IPS-15b (cell line): ENCODE measurements at regions not wholly inside any gene's neighbourhood (a gene's known extent, or its start where the extent isn't known, plus 50 kb on each side); places are given as distances from the start of the nearest gene placed in this dataset.

ENCODE experiments used
- H3K27me3 ChIP-seq: one replicate; pipeline ENCODE4 v1.6.1; 2013; ENCODE audit warnings: low read length; ENCODE audit not compliant: control insufficient read depth, insufficient read depth
- H3K36me3 ChIP-seq: one replicate; pipeline ENCODE4 v1.6.1; 2013; ENCODE audit warnings: low read length; ENCODE audit not compliant: control insufficient read depth, insufficient read depth
- H3K4me1 ChIP-seq: one replicate; pipeline ENCODE4 v1.6.1; 2013; ENCODE audit warnings: mild to moderate bottlenecking, low read length; ENCODE audit not compliant: control insufficient read depth, insufficient read depth
- H3K4me3 ChIP-seq: one replicate; pipeline ENCODE4 v1.5.1; 2013; ENCODE audit warnings: low read depth, low read length
- H3K9ac ChIP-seq: one replicate; pipeline ENCODE4 v1.6.1; 2013; ENCODE audit warnings: low read depth, mild to moderate bottlenecking, low read length
- H3K9me3 ChIP-seq: one replicate; pipeline ENCODE4 v1.6.1; 2013; ENCODE audit warnings: mild to moderate bottlenecking, low read length; ENCODE audit not compliant: control insufficient read depth, insufficient read depth

- H3K27me3 ChIP-seq, result no peaks in the 10 kb centered on the region
- no peaks in the 10 kb centered on the region for H3K36me3 ChIP-seq
- no peak overlapping the region for H3K9ac ChIP-seq
- H3K9me3 ChIP-seq, result no peaks in the 10 kb centered on the region
- no peaks in the 10 kb centered on the region for H3K4me1 ChIP-seq
- H3K4me3 ChIP-seq, result no peak overlapping the region
Measured at GRCh38 chr14:97489750-97490149, 692.6 kb downstream of the VRK1 start.

GRCh38 chr14:97490521-97491070, 693.4 kb downstream of the VRK1 start:
- no peaks in the 10 kb centered on the region for H3K36me3 ChIP-seq
- no peaks in the 10 kb centered on the region for H3K27me3 ChIP-seq
- no peaks in the 10 kb centered on the region for H3K9me3 ChIP-seq

GRCh38 chr14:97491697-97492096, 694.5 kb downstream of the VRK1 start:
- no peaks in the 10 kb centered on the region for H3K36me3 ChIP-seq
- H3K4me1 ChIP-seq, result no peaks in the 10 kb centered on the region
- no peak overlapping the region for H3K9ac ChIP-seq
- no peak overlapping the region for H3K4me3 ChIP-seq
- no peaks in the 10 kb centered on the region for H3K27me3 ChIP-seq
- H3K9me3 ChIP-seq, result no peaks in the 10 kb centered on the region

More at GRCh38 chr14:97490521-97491070, 693.4 kb downstream of the VRK1 start:
- Histone ChIP-seq H3K4me3 (no peak overlapping the region), H3K4me1 (no peaks in the 10 kb centered on the region), H3K9ac (no peak overlapping the region)

- Histone ChIP-seq H3K9me3 (no peaks in the 10 kb centered on the region), H3K9ac (no peak overlapping the region), H3K27me3 (no peaks in the 10 kb centered on the region), H3K4me3 (no peak overlapping the region), H3K4me1 (no peaks in the 10 kb centered on the region), H3K36me3 (no peaks in the 10 kb centered on the region)
Measured at GRCh38 chr14:97499790-97500481, 702.8 kb downstream of the VRK1 start.

GRCh38 chr14:97506626-97507025, 709.4 kb downstream of the VRK1 start:
- Histone ChIP-seq H3K36me3 (no peaks in the 10 kb centered on the region), H3K27me3 (no peaks in the 10 kb centered on the region), H3K9me3 (peaks cover 5% of the 10 kb centered on the region), H3K4me1 (no peaks in the 10 kb centered on the region), H3K4me3 (no peak overlapping the region), H3K9ac (no peak overlapping the region)

- H3K9ac ChIP-seq, result no peak overlapping the region
- H3K9me3 ChIP-seq, result no peaks in the 10 kb centered on the region
- H3K4me1 ChIP-seq, result no peaks in the 10 kb centered on the region
- no peak overlapping the region for H3K4me3 ChIP-seq
- H3K27me3 ChIP-seq, result no peaks in the 10 kb centered on the region
- no peaks in the 10 kb centered on the region for H3K36me3 ChIP-seq
Measured at GRCh38 chr14:97513891-97514290, 716.7 kb downstream of the VRK1 start.

DNA sequence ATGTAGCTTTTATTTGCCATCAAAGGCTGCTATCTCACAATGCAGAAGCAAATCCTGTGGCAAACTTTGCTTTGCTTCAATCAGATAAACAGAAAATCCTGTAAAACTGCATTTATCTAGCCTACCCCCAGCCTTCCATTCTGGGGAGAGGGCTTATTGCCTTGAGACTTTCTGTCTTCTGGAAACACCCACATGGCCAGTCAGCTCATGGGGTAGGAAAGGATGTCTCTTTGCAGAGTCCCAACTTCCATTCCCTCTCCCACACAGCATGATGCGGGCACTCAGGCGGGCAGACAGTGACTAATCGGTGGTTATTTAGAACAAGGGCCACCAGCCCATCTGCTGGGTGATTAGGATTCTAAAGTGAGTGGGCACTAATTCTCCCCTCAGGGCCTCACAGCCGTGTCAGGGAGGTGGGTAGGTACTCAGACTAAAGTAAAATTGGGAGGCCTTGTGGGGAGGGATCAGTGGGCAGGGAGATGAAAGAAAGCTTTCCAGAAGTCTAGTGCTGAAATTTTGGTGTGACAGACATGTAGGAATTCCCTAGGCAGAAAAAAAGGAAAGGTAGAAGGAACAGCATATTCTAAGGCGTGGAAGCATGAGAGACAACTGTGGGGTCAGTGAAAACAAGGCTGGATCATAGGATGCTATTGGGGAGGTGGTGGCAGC, 720.5 kb downstream of the VRK1 start:
- Histone ChIP-seq H3K9ac (no peak overlapping the region), H3K4me1 (no peaks in the 10 kb centered on the region), H3K36me3 (no peaks in the 10 kb centered on the region), H3K4me3 (no peak overlapping the region), H3K9me3 (no peaks in the 10 kb centered on the region), H3K27me3 (no peaks in the 10 kb centered on the region)

DNA sequence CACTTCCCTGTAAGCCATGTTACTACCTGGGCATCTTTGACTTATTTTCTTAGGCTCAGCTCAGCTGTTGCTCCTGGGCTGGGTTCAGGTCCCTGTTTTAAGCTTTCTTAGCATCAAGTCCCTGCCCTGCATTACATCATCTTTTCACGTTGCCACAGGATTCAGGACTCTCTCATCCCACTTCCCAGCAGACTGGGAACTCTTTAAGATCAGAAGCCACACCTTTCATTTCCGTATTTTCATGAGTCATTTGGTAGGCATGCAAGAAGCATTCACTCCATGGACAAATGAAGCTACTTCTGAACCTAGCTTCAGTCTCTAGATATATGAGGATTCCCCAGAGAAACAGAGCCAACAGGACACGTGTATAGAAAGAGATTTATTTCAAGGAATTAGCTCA, 726.8 kb downstream of the VRK1 start:
- Histone ChIP-seq H3K36me3 (no peaks in the 10 kb centered on the region), H3K9me3 (no peaks in the 10 kb centered on the region), H3K27me3 (no peaks in the 10 kb centered on the region), H3K4me3 (no peak overlapping the region), H3K4me1 (no peaks in the 10 kb centered on the region), H3K9ac (no peak overlapping the region)

DNA sequence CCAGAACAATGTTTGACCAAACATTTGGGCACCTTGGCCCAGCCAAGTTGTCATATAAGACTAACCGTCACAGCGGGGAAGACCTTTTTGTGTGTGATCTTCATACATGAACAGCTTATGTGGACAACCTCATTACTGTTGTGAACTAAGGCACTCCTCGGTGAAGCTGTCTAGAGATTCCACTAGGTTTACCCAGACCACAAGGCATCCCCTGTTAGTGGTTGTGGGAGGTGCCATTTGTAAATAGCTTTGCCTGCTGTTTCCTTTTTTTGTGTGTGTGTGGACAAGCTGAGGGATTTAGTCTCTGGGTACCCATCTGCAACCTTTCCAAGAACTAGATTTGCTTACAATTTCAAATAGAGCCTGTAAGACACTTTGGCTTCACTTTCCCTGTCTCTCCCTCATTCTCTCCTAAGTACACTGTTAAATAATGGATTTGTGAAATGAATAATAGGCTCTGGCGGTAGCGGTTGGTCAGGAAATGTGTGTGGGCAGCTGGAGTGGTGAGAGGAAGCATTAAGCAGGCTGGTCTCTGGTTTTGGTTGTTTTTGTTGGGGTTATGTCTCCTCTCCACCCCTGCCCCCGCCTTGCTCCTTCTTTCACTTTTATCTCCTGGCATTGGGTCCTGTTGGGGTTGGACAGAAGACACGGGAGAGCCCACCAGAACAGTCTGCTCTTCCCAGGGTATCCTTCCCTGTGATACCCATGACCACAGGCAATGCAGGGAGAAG, 727.6 kb downstream of the VRK1 start:
- Histone ChIP-seq H3K27me3 (no peaks in the 10 kb centered on the region), H3K9me3 (no peaks in the 10 kb centered on the region), H3K4me1 (no peaks in the 10 kb centered on the region), H3K4me3 (no peak overlapping the region), H3K36me3 (no peaks in the 10 kb centered on the region), H3K9ac (no peak overlapping the region)

DNA sequence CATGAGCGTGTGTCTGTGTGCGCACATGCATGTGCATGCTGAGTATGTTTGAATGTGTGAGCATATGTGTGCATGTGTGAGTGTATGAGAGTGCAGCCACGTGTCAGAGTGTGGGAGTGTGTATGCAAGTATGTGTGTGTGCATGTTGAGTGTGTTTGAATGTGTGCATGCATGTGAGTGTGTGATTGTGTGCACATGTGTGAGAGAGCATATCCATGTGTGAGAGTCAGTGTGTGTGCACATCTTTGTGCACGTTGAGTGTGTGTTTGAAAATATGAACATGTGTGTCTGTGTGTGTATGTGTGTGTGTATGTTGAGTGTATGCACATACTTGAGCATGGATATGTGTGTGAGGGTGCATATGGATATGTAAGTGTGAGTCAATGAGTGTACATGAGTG, 730.8 kb downstream of the VRK1 start:
- Histone ChIP-seq H3K4me1 (no peaks in the 10 kb centered on the region), H3K4me3 (no peak overlapping the region), H3K9me3 (no peaks in the 10 kb centered on the region), H3K9ac (no peak overlapping the region), H3K27me3 (no peaks in the 10 kb centered on the region), H3K36me3 (no peaks in the 10 kb centered on the region)

DNA sequence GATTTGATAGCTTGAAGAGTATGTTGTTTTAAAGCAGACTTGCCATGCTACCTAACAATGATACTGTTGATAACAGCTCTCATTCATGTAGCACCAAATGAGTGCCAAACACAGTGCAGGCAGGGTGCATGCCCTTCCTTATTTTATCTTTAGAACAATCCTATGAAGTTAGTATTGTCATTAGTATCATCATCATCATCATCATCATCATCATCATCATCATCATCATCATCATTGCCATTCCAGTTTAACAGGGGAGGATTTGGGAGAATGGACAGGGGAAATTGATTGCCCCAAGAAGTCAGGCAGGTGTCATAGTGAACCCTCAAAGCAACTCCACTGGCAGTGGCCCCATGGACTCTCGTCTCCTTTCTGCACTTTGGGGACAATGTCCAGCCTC, 734.9 kb downstream of the VRK1 start:
- Histone ChIP-seq H3K4me3 (no peak overlapping the region), H3K27me3 (no peaks in the 10 kb centered on the region)

More for the DNA sequence above, 734.9 kb downstream of the VRK1 start:
- Histone ChIP-seq H3K9me3 (no peaks in the 10 kb centered on the region), H3K36me3 (no peaks in the 10 kb centered on the region), H3K9ac (no peak overlapping the region), H3K4me1 (no peaks in the 10 kb centered on the region)
